Right lobe of liver (tissue), 4 donors: ENCODE measurements at regions not wholly inside any gene's neighbourhood (a gene's known extent, or its start where the extent isn't known, plus 50 kb on each side); places are given as distances from the start of the nearest gene placed in this dataset.

Experiments
- POLR2A ChIP-seq: fragments of 450-650 bp; IDR thresholded peaks from one replicate; pipeline ENCODE4 v1.6.1; 2017; ENCODE audit warnings: antibody characterized with exemption, mild to moderate bottlenecking
- TF ChIP-seq, protein P1 (sequence below), 4 donors: fragments of 200-600 bp in 3 of 4; fragments of 450-650 bp in 1 of 4; IDR thresholded peaks; one replicate each; pipeline versions ENCODE4 v1.5.1 to v1.8.0; 2016 to 2022; ENCODE audit warnings: antibody characterized with exemption in 4 of 4, mild to moderate bottlenecking in 2 of 4
- donor health status: DM: no; HTN: no; CAD: no.
- donor health status: DM: no; HTN: no; CAD: no.
- donor health status: DM: no; HTN: yes; CAD: no.

- TF ChIP-seq, protein P1, sequence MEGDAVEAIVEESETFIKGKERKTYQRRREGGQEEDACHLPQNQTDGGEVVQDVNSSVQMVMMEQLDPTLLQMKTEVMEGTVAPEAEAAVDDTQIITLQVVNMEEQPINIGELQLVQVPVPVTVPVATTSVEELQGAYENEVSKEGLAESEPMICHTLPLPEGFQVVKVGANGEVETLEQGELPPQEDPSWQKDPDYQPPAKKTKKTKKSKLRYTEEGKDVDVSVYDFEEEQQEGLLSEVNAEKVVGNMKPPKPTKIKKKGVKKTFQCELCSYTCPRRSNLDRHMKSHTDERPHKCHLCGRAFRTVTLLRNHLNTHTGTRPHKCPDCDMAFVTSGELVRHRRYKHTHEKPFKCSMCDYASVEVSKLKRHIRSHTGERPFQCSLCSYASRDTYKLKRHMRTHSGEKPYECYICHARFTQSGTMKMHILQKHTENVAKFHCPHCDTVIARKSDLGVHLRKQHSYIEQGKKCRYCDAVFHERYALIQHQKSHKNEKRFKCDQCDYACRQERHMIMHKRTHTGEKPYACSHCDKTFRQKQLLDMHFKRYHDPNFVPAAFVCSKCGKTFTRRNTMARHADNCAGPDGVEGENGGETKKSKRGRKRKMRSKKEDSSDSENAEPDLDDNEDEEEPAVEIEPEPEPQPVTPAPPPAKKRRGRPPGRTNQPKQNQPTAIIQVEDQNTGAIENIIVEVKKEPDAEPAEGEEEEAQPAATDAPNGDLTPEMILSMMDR (IDR thresholded peaks at IDR 0.05): no peak
- no peak for TF ChIP-seq POLR2A
Observed at GRCh38 chr2:151033271-151034248, 228.1 kb downstream of the RBM43 start.
